ENCODE measurements at regions not wholly inside any gene's neighbourhood (a gene's known extent, or its start where the extent isn't known, plus 50 kb on each side); places are given as distances from the start of the nearest gene placed in this dataset.
"Not testable (repeated sequence)": the region's sequence is repeated elsewhere in the genome, so short reads cannot be mapped to it uniquely, and the experiment has no call there.

DNA sequence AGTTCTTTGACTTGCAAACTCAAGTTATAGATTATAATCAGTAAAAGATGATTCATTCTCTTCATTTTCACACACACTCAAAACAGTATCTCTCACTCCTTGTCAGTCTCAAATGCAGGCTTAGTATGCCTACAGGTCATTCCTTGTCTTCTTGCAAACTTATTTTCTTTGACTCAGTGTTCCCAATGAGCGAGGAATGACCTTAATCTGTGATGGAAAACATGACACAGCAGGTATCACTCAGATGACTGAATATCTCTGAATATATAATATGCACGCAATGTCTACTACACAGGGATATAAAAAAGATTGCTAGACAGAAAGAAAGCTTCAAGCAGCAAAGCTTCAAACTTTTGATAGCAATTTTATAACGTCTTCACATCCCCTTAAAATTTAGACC is 127.8 kb upstream of the RGPD4 start:
- DNase-seq (no peak), ATAC-seq (replicated peaks) (no peak)
- Mint-ChIP-seq H3K27ac (no peak overlapping the region), H3K4me3 (no peak overlapping the region), H3K9me3 (peaks cover 0 to 7% of the 10 kb centered on the region in 2 donors), H3K36me3 (ENCODE audit: insufficient read depth) (no peaks in the 10 kb centered on the region), H3K27me3 (no peaks in the 10 kb centered on the region), H3K4me1 (ENCODE audit: low read depth in 2 of 2) (no peaks in the 10 kb centered on the region)

DNA sequence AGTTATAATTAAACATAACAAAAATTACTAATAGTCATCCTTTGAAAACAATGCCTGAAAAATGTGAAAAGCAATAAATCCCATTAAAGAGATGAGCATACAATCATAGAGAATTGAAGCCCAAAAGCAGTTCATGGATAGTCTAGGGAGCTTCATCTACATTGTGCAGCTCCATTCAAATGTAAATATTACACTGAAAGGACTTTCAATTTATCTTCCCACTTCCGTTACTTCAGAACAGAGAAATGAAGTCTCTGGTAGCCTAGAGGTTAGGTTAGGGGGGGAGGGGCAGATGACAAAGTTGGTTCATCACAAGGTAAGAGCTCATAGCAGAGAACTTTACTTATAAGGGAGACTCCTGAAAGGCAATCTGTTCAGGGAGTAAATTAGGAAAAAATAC is 126.6 kb upstream of the RGPD4 start:
- DNase-seq = no peak
- no peaks in the 10 kb centered on the region for H3K27me3 Mint-ChIP-seq
- H3K4me3 Mint-ChIP-seq = no peak overlapping the region
- H3K27ac Mint-ChIP-seq = no peak overlapping the region
- H3K36me3 Mint-ChIP-seq (ENCODE audit: insufficient read depth) = no peaks in the 10 kb centered on the region
- H3K4me1 Mint-ChIP-seq (ENCODE audit: low read depth in 2 of 2) = no peaks in the 10 kb centered on the region
- H3K9me3 Mint-ChIP-seq = peaks cover 0 to 7% of the 10 kb centered on the region in 2 donors
- ATAC-seq (replicated peaks) = no peak

DNA sequence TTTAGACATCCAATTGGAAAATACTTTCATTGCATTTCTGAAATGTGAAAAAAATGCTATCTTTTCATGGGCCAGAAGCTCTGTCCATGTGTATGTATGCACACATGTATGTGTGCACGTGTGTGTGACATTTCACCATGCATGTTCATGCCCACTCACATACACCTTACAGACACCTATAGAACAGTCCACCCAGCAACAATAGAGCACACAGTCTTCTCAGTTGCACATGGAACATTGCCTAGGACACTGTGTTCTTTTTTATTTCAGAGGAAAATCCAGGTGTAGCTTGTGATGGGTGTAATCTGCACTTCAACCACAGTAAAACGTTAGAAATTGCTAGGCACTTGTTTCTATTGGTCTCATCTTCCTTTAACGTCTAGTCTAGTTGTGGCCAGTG is 114.8 kb upstream of the RGPD4 start:
- no peak overlapping the region for H3K27ac Mint-ChIP-seq
- ATAC-seq (replicated peaks) (no peak), DNase-seq (no peak)
- H3K4me3 Mint-ChIP-seq = no peak overlapping the region
- H3K9me3 Mint-ChIP-seq = peaks cover 0 to 1% of the 10 kb centered on the region in 2 donors
- no peaks in the 10 kb centered on the region for H3K36me3 Mint-ChIP-seq (ENCODE audit: insufficient read depth)
- H3K27me3 Mint-ChIP-seq = no peaks in the 10 kb centered on the region
- H3K4me1 Mint-ChIP-seq (ENCODE audit: low read depth in 2 of 2) = peaks cover 0 to 3% of the 10 kb centered on the region in 2 donors

DNA sequence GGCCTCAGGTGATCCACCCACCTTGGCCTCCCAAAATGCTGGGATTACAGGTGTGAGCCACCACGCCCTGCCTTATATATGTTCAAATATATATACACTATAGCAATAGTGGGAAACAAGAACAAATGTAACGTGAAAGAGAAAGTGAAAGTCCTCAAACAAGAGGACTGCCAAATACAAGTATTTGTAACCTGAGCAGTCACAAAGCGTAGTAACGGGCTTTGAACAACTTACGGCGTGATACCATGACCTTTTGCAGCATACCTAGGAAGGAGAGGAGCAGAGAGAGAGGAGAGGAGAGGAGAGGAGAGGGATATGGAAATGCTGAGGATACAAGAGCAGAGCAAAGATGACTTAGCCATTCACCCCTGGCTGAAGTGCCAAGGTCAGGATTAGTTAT is 113.8 kb upstream of the RGPD4 start:
- H3K9me3 Mint-ChIP-seq = peaks cover 0 to 1% of the 10 kb centered on the region in 2 donors
- ATAC-seq (replicated peaks) (no peak), DNase-seq (no peak)
- H3K4me3 Mint-ChIP-seq = peak overlapping the region; percentile 37 to 73
- H3K27me3 Mint-ChIP-seq = no peaks in the 10 kb centered on the region
- H3K36me3 Mint-ChIP-seq (ENCODE audit: insufficient read depth) = no peaks in the 10 kb centered on the region
- peaks cover 0 to 3% of the 10 kb centered on the region in 2 donors for H3K4me1 Mint-ChIP-seq (ENCODE audit: low read depth in 2 of 2)
- H3K27ac Mint-ChIP-seq = peak overlapping the region in 1 of 2 donors; percentile 87

DNA sequence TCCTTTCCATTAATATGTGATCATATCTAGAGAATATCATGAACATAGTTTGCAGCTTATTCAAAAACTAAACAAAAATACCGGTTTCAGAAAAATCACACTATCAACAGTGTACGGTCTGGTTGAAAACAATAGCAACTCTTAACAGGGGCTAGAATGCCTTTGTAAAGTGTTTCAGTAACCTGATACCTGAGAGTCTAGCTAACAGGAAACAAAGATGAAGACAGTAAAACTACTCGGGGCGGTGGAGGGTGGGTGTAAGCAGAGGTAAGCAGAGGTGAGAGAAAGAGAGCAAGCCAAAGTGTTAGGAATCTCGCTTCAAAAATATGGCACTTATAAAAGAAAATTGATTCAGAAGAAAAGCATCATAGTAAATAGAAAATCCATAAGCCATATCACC is 109.0 kb upstream of the RGPD4 start:
- H3K27ac Mint-ChIP-seq = no peak overlapping the region
- H3K9me3 Mint-ChIP-seq = peaks cover 1 to 10% of the 10 kb centered on the region in 2 donors
- H3K36me3 Mint-ChIP-seq (ENCODE audit: insufficient read depth) = no peaks in the 10 kb centered on the region
- no peaks in the 10 kb centered on the region for H3K27me3 Mint-ChIP-seq
- DNase-seq = no peak
- H3K4me3 Mint-ChIP-seq = no peak overlapping the region
- peaks cover 0 to 3% of the 10 kb centered on the region in 2 donors for H3K4me1 Mint-ChIP-seq (ENCODE audit: low read depth in 2 of 2)
- no peak for ATAC-seq (replicated peaks)

DNA sequence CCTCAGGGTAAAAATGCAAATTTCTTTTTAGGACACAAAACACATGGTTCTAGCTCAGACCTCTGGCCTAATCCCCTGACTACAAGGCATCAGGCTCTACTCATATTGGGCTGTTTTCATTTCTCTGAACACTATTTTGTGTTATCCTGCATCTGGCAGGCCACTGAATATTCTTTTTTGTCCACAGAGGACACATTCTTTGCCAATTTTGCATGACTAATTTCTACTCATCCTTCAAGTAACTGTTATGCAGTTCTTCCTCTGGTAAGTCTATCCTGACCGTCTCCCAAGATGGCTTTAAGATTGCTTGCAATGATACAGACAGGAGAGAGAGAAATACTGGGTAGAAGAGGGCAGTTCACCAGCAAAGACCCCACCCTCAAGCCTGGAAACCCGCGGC is 107.6 kb upstream of the RGPD4 start:
- ATAC-seq (replicated peaks) = no peak
- Mint-ChIP-seq H3K4me1 (ENCODE audit: low read depth in 2 of 2) (no peaks in the 10 kb centered on the region), H3K36me3 (ENCODE audit: insufficient read depth) (no peaks in the 10 kb centered on the region), H3K27ac (no peak overlapping the region), H3K9me3 (peaks cover 1 to 10% of the 10 kb centered on the region in 2 donors), H3K27me3 (no peaks in the 10 kb centered on the region), H3K4me3 (no peak overlapping the region)
- no peak for DNase-seq

DNA sequence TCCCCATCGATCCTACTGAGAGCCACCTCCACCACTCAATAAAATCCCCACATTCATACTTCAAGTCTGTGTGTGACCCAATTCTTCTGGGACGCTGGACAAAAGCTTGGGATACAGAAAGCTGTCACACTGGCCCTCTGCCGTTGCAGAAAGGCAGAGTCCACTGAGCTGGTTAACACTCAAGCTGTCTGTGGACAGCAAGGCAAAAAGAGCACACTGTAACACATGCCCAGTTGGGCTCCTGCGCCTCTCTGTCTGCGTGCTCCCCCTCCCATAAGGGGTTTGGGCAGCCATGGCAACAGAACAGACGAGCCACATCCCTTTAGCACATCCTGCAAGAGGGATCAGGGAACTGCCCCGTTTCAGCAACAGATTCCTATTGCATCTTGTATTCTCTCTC is 106.9 kb upstream of the RGPD4 start:
- no peak for DNase-seq
- no peaks in the 10 kb centered on the region for H3K36me3 Mint-ChIP-seq (ENCODE audit: insufficient read depth)
- H3K27me3 Mint-ChIP-seq = no peaks in the 10 kb centered on the region
- no peaks in the 10 kb centered on the region for H3K4me1 Mint-ChIP-seq (ENCODE audit: low read depth in 2 of 2)
- peaks cover 3 to 10% of the 10 kb centered on the region in 2 donors for H3K9me3 Mint-ChIP-seq
- H3K27ac Mint-ChIP-seq = no peak overlapping the region
- no peak for ATAC-seq (replicated peaks)
- no peak overlapping the region for H3K4me3 Mint-ChIP-seq

DNA sequence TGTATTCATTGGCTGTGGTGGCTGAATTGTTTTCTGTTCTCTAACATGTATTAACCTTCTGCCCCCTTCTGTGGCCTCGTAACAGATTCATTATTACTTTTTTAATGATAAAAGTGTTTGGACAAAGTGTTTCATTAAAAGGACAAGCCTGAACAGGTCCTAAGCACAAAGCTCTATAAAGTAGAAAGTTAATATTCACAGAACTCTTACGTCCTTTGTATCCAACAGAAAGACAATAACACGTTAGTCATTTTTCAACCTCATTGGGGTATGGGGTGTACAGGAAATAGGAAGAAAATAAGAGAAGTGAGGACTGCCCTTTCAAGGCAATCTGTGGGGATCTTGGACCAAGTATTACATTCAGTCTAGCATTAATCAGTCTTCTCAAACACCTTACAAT is 105.5 kb upstream of the RGPD4 start:
- H3K27ac Mint-ChIP-seq = no peak overlapping the region
- H3K4me1 Mint-ChIP-seq (ENCODE audit: low read depth in 2 of 2) = no peaks in the 10 kb centered on the region
- peaks cover 3 to 10% of the 10 kb centered on the region in 2 donors for H3K9me3 Mint-ChIP-seq
- ATAC-seq (replicated peaks) (no peak), DNase-seq (no peak)
- no peaks in the 10 kb centered on the region for H3K36me3 Mint-ChIP-seq (ENCODE audit: insufficient read depth)
- H3K27me3 Mint-ChIP-seq = no peaks in the 10 kb centered on the region
- H3K4me3 Mint-ChIP-seq = no peak overlapping the region

DNA sequence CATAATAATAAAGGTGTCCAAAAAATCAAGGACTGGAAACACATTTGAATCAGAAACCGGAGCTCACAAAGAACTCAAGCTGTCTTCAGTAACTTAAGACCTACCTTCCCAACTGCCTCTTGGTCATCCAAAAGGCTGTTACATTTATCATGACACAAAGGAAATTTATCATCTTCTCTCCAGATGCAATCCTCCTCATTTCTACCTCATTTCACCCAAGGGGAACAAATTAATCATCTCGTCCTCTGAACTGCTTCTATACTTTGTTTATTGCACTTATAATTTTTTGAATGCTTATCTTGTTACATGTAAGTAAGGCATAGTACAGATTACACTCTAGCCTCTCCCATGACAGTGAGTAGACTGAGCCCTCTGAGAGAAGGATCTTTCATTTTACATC is 105.1 kb upstream of the RGPD4 start:
- H3K27ac Mint-ChIP-seq = no peak overlapping the region
- H3K4me1 Mint-ChIP-seq (ENCODE audit: low read depth in 2 of 2) = no peaks in the 10 kb centered on the region
- ATAC-seq (replicated peaks) = no peak
- H3K9me3 Mint-ChIP-seq = peaks cover 6 to 10% of the 10 kb centered on the region in 2 donors
- no peak overlapping the region for H3K4me3 Mint-ChIP-seq
- no peaks in the 10 kb centered on the region for H3K27me3 Mint-ChIP-seq
- no peak for DNase-seq
- H3K36me3 Mint-ChIP-seq (ENCODE audit: insufficient read depth) = no peaks in the 10 kb centered on the region

DNA sequence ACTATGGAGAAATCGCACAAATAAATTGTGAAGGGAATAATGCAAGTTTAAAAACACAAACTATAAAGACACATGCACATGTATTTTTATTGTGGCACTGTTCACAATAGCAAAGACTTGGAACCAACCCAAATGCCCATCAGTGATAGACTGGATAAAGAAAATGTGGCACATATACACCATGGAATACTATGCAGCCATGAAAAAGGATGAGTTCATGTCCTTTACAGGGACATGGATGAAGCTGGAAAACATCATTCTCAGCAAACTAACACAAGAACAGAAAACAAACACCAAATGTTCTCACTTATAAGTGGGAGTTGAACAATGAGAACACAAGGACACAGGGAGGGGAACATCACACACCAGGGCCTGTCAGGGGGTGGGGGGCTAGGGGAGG is 100.9 kb upstream of the RGPD4 start:
- not testable (repeated sequence) for ATAC-seq (replicated peaks); H3K36me3 Mint-ChIP-seq (ENCODE audit: insufficient read depth); H3K27ac Mint-ChIP-seq; H3K27me3 Mint-ChIP-seq; H3K4me3 Mint-ChIP-seq; H3K9me3 Mint-ChIP-seq; H3K4me1 Mint-ChIP-seq (ENCODE audit: low read depth in 2 of 2); DNase-seq

DNA sequence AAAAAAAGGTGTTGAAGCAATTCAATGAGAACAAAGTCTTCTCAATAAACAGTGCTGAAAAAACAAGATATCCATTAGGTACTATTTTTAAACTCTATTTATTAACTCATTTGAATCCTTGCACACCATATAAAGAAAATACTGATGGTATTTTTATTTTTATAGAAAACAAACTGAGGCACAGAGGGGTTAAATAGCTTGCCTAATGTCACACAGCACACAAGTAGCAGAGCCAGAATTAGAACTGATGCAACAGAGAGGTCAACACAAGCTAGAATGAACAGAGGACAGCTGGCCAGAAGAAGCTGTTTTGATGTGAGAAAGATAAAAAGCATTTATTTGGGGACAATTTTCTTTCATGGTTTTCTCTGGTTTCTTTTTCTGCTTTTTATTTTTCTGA is 99.4 kb upstream of the RGPD4 start:
- Mint-ChIP-seq H3K4me1 (ENCODE audit: low read depth in 2 of 2) (no peaks in the 10 kb centered on the region), H3K27ac (no peak overlapping the region), H3K36me3 (ENCODE audit: insufficient read depth) (no peaks in the 10 kb centered on the region), H3K27me3 (no peaks in the 10 kb centered on the region), H3K9me3 (peaks cover 0 to 4% of the 10 kb centered on the region in 2 donors), H3K4me3 (no peak overlapping the region)
- ATAC-seq (replicated peaks) (no peak), DNase-seq (no peak)

DNA sequence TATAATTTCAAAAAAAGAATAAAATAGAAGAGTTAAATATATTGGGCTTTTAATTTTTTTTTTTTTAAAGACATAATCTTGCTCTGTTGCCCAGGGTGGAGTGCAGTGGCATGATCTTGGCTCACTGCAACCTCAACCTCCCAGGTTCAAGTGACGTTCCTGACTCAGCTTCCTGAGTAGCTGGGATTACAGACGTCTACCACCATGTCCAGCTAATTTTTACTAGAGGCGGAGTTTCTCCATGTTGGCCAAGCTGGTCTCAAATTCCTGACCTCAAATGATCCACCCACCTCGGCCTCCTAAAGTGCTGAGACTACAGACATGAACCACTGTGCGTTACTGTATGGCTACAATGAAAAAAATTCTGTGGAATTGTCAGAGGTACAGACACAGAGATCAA is 98.1 kb upstream of the RGPD4 start:
- DNase-seq (no peak), ATAC-seq (replicated peaks) (no peak)
- Mint-ChIP-seq H3K4me1 (ENCODE audit: low read depth in 2 of 2) (no peaks in the 10 kb centered on the region), H3K36me3 (ENCODE audit: insufficient read depth) (no peaks in the 10 kb centered on the region), H3K9me3 (peaks cover 0 to 4% of the 10 kb centered on the region in 2 donors), H3K27ac (no peak overlapping the region), H3K27me3 (no peaks in the 10 kb centered on the region), H3K4me3 (no peak overlapping the region)

DNA sequence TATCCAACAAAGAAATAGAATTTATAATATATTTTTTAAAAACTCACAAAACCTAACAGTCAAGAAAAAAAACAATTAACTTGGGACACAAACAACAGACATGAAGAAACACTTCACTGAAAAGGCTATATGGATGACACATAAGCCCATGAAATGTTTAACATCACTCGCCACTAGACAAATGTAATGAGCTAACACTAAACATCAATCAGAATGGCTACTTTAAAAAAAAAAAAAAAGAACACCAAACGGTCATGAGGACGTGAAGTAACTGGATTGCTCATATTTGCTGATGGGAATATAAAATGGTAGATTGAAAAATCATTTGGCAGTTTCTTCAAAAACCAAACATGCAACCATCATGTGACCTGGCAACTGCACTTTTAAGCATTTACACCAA is 97.3 kb upstream of the RGPD4 start:
- Mint-ChIP-seq H3K27ac (no peak overlapping the region), H3K4me1 (ENCODE audit: low read depth in 2 of 2) (no peaks in the 10 kb centered on the region), H3K9me3 (peaks cover 0 to 4% of the 10 kb centered on the region in 2 donors), H3K4me3 (no peak overlapping the region), H3K27me3 (no peaks in the 10 kb centered on the region), H3K36me3 (ENCODE audit: insufficient read depth) (no peaks in the 10 kb centered on the region)
- no peak for ATAC-seq (replicated peaks)
- no peak for DNase-seq

DNA sequence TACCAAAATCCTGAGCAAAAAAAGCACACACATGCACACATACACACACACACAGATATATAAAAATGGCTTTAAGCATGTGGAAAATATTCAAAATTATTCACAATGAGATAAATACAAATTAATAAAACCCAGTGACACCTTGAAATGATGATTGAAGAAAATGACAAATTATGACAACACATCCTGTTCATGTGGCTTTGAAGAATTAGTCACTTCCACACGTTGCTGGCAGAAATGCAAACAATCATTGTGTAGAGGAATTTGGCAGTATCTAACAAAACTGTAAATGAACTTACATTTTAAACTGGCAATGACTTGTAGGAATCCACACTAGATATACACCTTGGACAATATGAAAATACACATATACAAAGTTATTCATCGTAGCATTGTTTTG is 95.8 kb upstream of the RGPD4 start:
- Mint-ChIP-seq H3K4me3 (no peak overlapping the region), H3K27me3 (no peaks in the 10 kb centered on the region), H3K4me1 (ENCODE audit: low read depth in 2 of 2) (no peaks in the 10 kb centered on the region), H3K36me3 (ENCODE audit: insufficient read depth) (no peaks in the 10 kb centered on the region), H3K9me3 (peaks cover 0 to 3% of the 10 kb centered on the region in 2 donors), H3K27ac (no peak overlapping the region)
- no peak for ATAC-seq (replicated peaks)
- DNase-seq = no peak

DNA sequence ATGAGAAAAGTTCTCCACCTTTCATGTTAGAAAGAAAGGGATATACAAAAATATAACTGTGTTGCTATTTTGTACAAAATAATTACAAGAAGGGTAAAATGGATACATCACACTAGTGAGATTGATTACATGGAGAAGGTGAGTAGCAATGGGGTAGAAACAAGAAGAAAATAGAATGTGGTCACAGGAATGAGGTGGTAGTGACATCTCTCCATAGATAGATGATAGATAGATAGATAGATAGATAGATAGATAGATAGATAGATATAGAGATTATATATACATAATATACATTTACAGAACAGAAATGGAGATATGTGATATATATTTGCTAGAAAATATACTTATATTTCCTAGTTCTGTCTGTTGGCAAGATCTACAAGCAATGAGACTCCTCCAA is 95.3 kb upstream of the RGPD4 start:
- H3K4me3 Mint-ChIP-seq = no peak overlapping the region
- H3K36me3 Mint-ChIP-seq (ENCODE audit: insufficient read depth) = no peaks in the 10 kb centered on the region
- H3K4me1 Mint-ChIP-seq (ENCODE audit: low read depth in 2 of 2) = no peaks in the 10 kb centered on the region
- H3K9me3 Mint-ChIP-seq = peaks cover 0 to 1% of the 10 kb centered on the region in 2 donors
- DNase-seq (no peak), ATAC-seq (replicated peaks) (no peak)
- H3K27ac Mint-ChIP-seq = no peak overlapping the region
- no peaks in the 10 kb centered on the region for H3K27me3 Mint-ChIP-seq

All from effector memory CD8-positive, alpha-beta T cell (primary cell).